HG03565 (cell line): ENCODE measurements at regions not wholly inside any gene's neighbourhood (a gene's known extent, or its start where the extent isn't known, plus 50 kb on each side); places are given as distances from the start of the nearest gene placed in this dataset.
"Not testable (repeated sequence)": the region's sequence is repeated elsewhere in the genome, so short reads cannot be mapped to it uniquely, and the experiment has no call there.

ENCODE experiments used
- ATAC-seq: cut with Tn5 transposase; IDR thresholded peaks from one replicate; pipeline ENCODE4 v1.9.1; 2021; ENCODE audit warnings: mild to moderate bottlenecking, moderate library complexity; ENCODE audit not compliant: unreplicated experiment

GRCh38 chr10:62935022-62935421 is 118.9 kb upstream of the EGR2 start:
- ATAC-seq = no peak

GRCh38 chr10:62934258-62934657 is 118.1 kb upstream of the EGR2 start:
- no peak for ATAC-seq

GRCh38 chr10:62928763-62929162 is 112.6 kb upstream of the EGR2 start:
- ATAC-seq = not testable (repeated sequence)

GRCh38 chr10:62926407-62926806 is 110.2 kb upstream of the EGR2 start:
- ATAC-seq = no peak

GRCh38 chr10:62924344-62924748 is 108.2 kb upstream of the EGR2 start:
- ATAC-seq = no peak

GRCh38 chr10:62919776-62920175 is 103.6 kb upstream of the EGR2 start:
- ATAC-seq = no peak

- no peak for ATAC-seq
Observed at GRCh38 chr10:62917475-62918238, 101.5 kb upstream of the EGR2 start.

GRCh38 chr10:62916141-62916603 is 100.0 kb upstream of the EGR2 start:
- ATAC-seq = no peak

GRCh38 chr10:62915158-62915557 is 99.0 kb upstream of the EGR2 start:
- no peak for ATAC-seq

- no peak for ATAC-seq
Observed at GRCh38 chr10:62912086-62912485, 95.9 kb upstream of the EGR2 start.

GRCh38 chr10:62911210-62911963 is 95.2 kb upstream of the EGR2 start:
- no peak for ATAC-seq

- peak; percentile 47 for ATAC-seq
Observed at GRCh38 chr10:62907470-62908212, 91.5 kb upstream of the EGR2 start.

- no peak for ATAC-seq
Observed at GRCh38 chr10:62904281-62904875, 88.2 kb upstream of the EGR2 start.

GRCh38 chr10:62903828-62904227 is 87.7 kb upstream of the EGR2 start:
- ATAC-seq = no peak

- ATAC-seq = no peak
Observed at GRCh38 chr10:62900829-62901571, 84.8 kb upstream of the EGR2 start.

GRCh38 chr10:62899311-62899710 is 83.1 kb upstream of the EGR2 start:
- ATAC-seq = no peak

- ATAC-seq = no peak
Observed at GRCh38 chr10:62895063-62895462, 78.9 kb upstream of the EGR2 start.

- no peak for ATAC-seq
Observed at GRCh38 chr10:62894156-62894555, 78.0 kb upstream of the EGR2 start.

GRCh38 chr10:62893036-62893435 is 76.9 kb upstream of the EGR2 start:
- ATAC-seq = no peak

GRCh38 chr10:62890395-62890794 is 74.2 kb upstream of the EGR2 start:
- no peak for ATAC-seq
